Duodenal mucosa (tissue), 2 donors: ENCODE measurements at regions not wholly inside any gene's neighbourhood (a gene's known extent, or its start where the extent isn't known, plus 50 kb on each side); places are given as distances from the start of the nearest gene placed in this dataset.
"Not testable (repeated sequence)": the region's sequence is repeated elsewhere in the genome, so short reads cannot be mapped to it uniquely, and the experiment has no call there.

Experiments
- H3K27ac ChIP-seq: one replicate; pipeline ENCODE4 v1.7.0; 2013; ENCODE audit warnings: low read depth, low read length
- H3K27me3 ChIP-seq, 2 donors: one replicate each; pipeline ENCODE4 v1.7.0; 2013; ENCODE audit warnings: low read length in 2 of 2, control low read depth in 1 of 2; ENCODE audit not compliant: insufficient read depth in 2 of 2, control insufficient read depth in 1 of 2
- H3K36me3 ChIP-seq, 2 donors: one replicate each; pipeline ENCODE4 v1.7.0; 2013; ENCODE audit warnings: low read length in 2 of 2, control low read depth in 1 of 2; ENCODE audit not compliant: insufficient read depth in 2 of 2, control insufficient read depth in 1 of 2
- H3K4me1 ChIP-seq, 2 donors: one replicate each; pipeline ENCODE4 v1.7.0; 2013; ENCODE audit warnings: low read length in 2 of 2, control low read depth in 1 of 2; ENCODE audit not compliant: insufficient read depth in 2 of 2, control insufficient read depth in 1 of 2
- H3K4me3 ChIP-seq, 2 donors: one replicate each; pipeline ENCODE4 v1.7.0; 2013; ENCODE audit warnings: low read length in 2 of 2, low read depth in 1 of 2
- H3K9ac ChIP-seq, 2 donors: one replicate each; pipeline ENCODE4 v1.7.0; 2013; ENCODE audit warnings: low read length in 2 of 2, low read depth in 1 of 2
- H3K9me3 ChIP-seq, 2 donors: one replicate each; pipeline ENCODE4 v1.7.0; 2013; ENCODE audit warnings: low read length in 2 of 2, control low read depth in 1 of 2; ENCODE audit not compliant: control insufficient read depth in 1 of 2

GRCh38 chr4:146107587-146108240 is 67.8 kb upstream of the LSM6 start:
- H3K4me1 ChIP-seq, result peaks cover 3 to 28% of the 10 kb centered on the region in 2 donors
- H3K9me3 ChIP-seq, result no peaks in the 10 kb centered on the region
- H3K27ac ChIP-seq, result no peak overlapping the region
- H3K9ac ChIP-seq, result no peak overlapping the region
- H3K27me3 ChIP-seq, result no peaks in the 10 kb centered on the region
- H3K4me3 ChIP-seq, result no peak overlapping the region
- H3K36me3 ChIP-seq, result no peaks in the 10 kb centered on the region

- H3K9me3 ChIP-seq, result no peaks in the 10 kb centered on the region
- no peak overlapping the region for H3K27ac ChIP-seq
- peaks cover 2 to 14% of the 10 kb centered on the region in 2 donors for H3K4me1 ChIP-seq
- H3K27me3 ChIP-seq, result no peaks in the 10 kb centered on the region
- no peak overlapping the region for H3K9ac ChIP-seq
- H3K4me3 ChIP-seq, result no peak overlapping the region
- no peaks in the 10 kb centered on the region for H3K36me3 ChIP-seq
These were observed 70.1 kb upstream of the LSM6 start for GRCh38 chr4:146105464-146105863.

DNA sequence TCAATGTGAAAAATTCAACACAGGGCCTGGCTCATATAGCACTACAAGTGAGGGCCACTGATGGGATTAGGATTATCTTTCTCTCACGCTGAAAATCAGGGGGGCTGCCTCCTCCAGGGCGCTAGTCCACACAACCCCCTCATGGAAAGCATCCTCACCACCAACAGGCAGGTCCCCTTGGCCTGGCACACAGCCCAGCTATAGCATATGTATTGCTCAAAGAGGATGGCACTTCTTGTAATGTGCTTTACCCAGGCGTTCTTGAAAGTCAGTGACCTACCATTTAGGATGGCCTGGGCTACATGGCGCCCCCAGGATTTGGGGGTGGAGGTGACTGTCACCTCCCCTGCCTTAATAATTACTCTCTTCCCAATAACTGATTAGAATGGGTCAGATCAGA is 71.0 kb upstream of the LSM6 start:
- Histone ChIP-seq H3K9ac (no peak overlapping the region), H3K36me3 (no peaks in the 10 kb centered on the region), H3K27ac (no peak overlapping the region), H3K9me3 (no peaks in the 10 kb centered on the region), H3K4me3 (no peak overlapping the region), H3K27me3 (no peaks in the 10 kb centered on the region), H3K4me1 (peaks cover 0 to 11% of the 10 kb centered on the region in 2 donors)

- not testable (repeated sequence) for H3K4me3 ChIP-seq, H3K36me3 ChIP-seq, H3K9ac ChIP-seq, H3K27me3 ChIP-seq, H3K27ac ChIP-seq, H3K9me3 ChIP-seq
- H3K4me1 ChIP-seq, result peaks cover 0 to 16% of the 10 kb centered on the region in 2 donors
These were observed 71.5 kb upstream of the LSM6 start for GRCh38 chr4:146104052-146104451.

- H3K4me1 ChIP-seq, result peaks cover 0 to 13% of the 10 kb centered on the region in 2 donors
These were observed 75.9 kb upstream of the LSM6 start for GRCh38 chr4:146099585-146099984.

DNA sequence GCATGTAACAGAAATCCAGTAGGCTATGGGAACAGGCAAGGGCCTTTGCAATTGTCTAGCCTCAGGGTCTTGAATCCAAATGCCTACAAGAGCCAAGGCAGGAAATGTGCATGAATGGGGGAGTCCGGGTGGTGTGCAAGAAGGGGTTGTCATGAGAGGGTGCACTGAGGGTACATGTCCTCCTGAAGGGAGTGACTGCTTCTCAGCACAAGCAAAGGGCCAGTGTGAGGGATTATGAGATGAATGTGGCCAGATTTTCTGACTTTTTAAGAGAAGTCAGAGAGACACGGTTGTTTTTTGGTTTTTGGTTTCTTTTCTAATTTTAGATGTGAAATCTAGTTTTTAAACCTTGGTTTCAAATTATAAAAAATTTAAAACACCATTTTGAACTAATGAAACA is 76.5 kb upstream of the LSM6 start:
- H3K4me1 ChIP-seq, result peaks cover 0 to 13% of the 10 kb centered on the region in 2 donors
- no peaks in the 10 kb centered on the region for H3K9me3 ChIP-seq
- H3K27me3 ChIP-seq, result no peaks in the 10 kb centered on the region
- no peak overlapping the region for H3K9ac ChIP-seq
- H3K4me3 ChIP-seq, result no peak overlapping the region
- no peaks in the 10 kb centered on the region for H3K36me3 ChIP-seq
- no peak overlapping the region for H3K27ac ChIP-seq

More at GRCh38 chr4:146099585-146099984, 75.9 kb upstream of the LSM6 start:
- Histone ChIP-seq H3K27me3 (no peaks in the 10 kb centered on the region), H3K9me3 (no peaks in the 10 kb centered on the region), H3K27ac (no peak overlapping the region), H3K9ac (no peak overlapping the region), H3K36me3 (no peaks in the 10 kb centered on the region), H3K4me3 (no peak overlapping the region)

DNA sequence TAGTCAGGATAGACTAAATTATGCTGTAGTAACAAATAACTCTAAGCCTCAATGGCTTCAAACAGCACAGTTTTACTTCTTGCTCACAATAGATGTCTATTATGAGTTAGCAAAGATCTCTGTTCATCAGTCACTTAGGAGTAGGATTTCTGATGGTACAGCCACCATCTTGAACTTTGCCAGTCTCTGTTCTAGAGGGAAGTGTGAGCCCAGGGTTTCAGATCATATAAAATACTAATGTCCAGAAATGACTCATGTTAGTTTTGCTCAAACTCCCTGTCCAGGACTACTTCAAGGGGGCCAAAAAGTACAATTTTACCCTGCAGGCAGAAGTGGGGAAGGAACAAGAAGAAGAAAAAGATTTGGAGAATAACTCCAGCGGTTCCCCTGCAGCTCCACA is 77.1 kb upstream of the LSM6 start:
- no peak overlapping the region for H3K4me3 ChIP-seq
- no peak overlapping the region for H3K27ac ChIP-seq
- H3K36me3 ChIP-seq, result no peaks in the 10 kb centered on the region

GRCh38 chr4:146096371-146096770 is 79.1 kb upstream of the LSM6 start:
- Histone ChIP-seq H3K9me3 (no peaks in the 10 kb centered on the region), H3K36me3 (no peaks in the 10 kb centered on the region), H3K4me1 (peaks cover 0 to 13% of the 10 kb centered on the region in 2 donors), H3K9ac (no peak overlapping the region), H3K27me3 (no peaks in the 10 kb centered on the region), H3K4me3 (no peak overlapping the region), H3K27ac (no peak overlapping the region)

More for the DNA sequence above, 77.1 kb upstream of the LSM6 start:
- Histone ChIP-seq H3K9ac (no peak overlapping the region), H3K9me3 (no peaks in the 10 kb centered on the region), H3K4me1 (peaks cover 0 to 13% of the 10 kb centered on the region in 2 donors), H3K27me3 (no peaks in the 10 kb centered on the region)

DNA sequence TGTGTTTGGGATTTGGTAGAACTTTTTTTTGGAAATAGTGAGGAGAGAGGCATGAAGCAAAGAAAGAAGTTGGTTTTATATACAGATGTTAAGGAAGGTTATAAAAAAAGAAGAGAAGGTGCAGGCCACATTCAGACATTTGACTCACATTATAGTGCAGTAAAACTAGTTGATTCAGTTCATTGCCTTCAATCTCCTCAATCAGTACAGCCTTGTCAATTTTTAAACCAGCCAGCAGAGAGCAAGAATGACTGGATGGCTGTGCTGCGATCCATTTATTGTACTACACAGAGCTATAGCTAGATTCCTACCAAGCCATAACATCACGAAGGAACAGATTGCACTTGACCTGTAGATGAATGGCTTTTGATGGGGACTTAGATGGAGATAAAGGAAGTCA is 79.7 kb upstream of the LSM6 start:
- Histone ChIP-seq H3K9me3 (no peaks in the 10 kb centered on the region), H3K27me3 (no peaks in the 10 kb centered on the region), H3K9ac (no peak overlapping the region), H3K4me3 (no peak overlapping the region), H3K27ac (no peak overlapping the region), H3K36me3 (no peaks in the 10 kb centered on the region), H3K4me1 (peaks cover 0 to 13% of the 10 kb centered on the region in 2 donors)

- H3K4me1 ChIP-seq, result peaks cover 0 to 13% of the 10 kb centered on the region in 2 donors
- H3K9ac ChIP-seq, result no peak overlapping the region
- H3K4me3 ChIP-seq, result no peak overlapping the region
- no peaks in the 10 kb centered on the region for H3K9me3 ChIP-seq
- no peaks in the 10 kb centered on the region for H3K27me3 ChIP-seq
- no peak overlapping the region for H3K27ac ChIP-seq
- H3K36me3 ChIP-seq, result no peaks in the 10 kb centered on the region
These were observed 80.3 kb upstream of the LSM6 start for GRCh38 chr4:146095091-146095690.
